ENCODE measurements at regions not wholly inside any gene's neighbourhood (a gene's known extent, or its start where the extent isn't known, plus 50 kb on each side); places are given as distances from the start of the nearest gene placed in this dataset.

GRCh38 chr11:96885912-96886311 lies 496.1 kb downstream of the JRKL start:
- H3K4me1 ChIP-seq (ENCODE audit: insufficient read depth), result no peaks in the 10 kb centered on the region
- H3F3A ChIP-seq (replicated peaks; ENCODE audit: low read depth), result no peaks in the 10 kb centered on the region
- H3K36me3 ChIP-seq (ENCODE audit: insufficient read depth), result no peaks in the 10 kb centered on the region
- H3K4me1 Mint-ChIP-seq, result no peaks in the 10 kb centered on the region
- no peaks in the 10 kb centered on the region for H3K36me3 Mint-ChIP-seq (ENCODE audit: low read depth)
- no peak overlapping the region for H3K4me3 ChIP-seq
- TF ChIP-seq REST (IDR thresholded peaks at IDR 0.05; ENCODE audit: unreplicated experiment) (no peak), ZNF462 (CRISPR knock-in tag; IDR thresholded peaks at IDR 0.05) (no peak), CREB1 (CRISPR knock-in tag; IDR thresholded peaks at IDR 0.05; ENCODE audit: low read depth) (no peak), EZH2 (IDR thresholded peaks at IDR 0.05; ENCODE audit: low read depth, unreplicated experiment) (no peak), STAT1 (IDR thresholded peaks at IDR 0.05; ENCODE audit: unreplicated experiment) (no peak), NANOG (IDR thresholded peaks at IDR 0.05; ENCODE audit: borderline replicate concordance) (no peak)
- TF ChIP-seq, protein P1, sequence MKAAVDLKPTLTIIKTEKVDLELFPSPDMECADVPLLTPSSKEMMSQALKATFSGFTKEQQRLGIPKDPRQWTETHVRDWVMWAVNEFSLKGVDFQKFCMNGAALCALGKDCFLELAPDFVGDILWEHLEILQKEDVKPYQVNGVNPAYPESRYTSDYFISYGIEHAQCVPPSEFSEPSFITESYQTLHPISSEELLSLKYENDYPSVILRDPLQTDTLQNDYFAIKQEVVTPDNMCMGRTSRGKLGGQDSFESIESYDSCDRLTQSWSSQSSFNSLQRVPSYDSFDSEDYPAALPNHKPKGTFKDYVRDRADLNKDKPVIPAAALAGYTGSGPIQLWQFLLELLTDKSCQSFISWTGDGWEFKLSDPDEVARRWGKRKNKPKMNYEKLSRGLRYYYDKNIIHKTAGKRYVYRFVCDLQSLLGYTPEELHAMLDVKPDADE (IDR thresholded peaks at IDR 0.05), result no peak
- TF ChIP-seq, protein P2, sequence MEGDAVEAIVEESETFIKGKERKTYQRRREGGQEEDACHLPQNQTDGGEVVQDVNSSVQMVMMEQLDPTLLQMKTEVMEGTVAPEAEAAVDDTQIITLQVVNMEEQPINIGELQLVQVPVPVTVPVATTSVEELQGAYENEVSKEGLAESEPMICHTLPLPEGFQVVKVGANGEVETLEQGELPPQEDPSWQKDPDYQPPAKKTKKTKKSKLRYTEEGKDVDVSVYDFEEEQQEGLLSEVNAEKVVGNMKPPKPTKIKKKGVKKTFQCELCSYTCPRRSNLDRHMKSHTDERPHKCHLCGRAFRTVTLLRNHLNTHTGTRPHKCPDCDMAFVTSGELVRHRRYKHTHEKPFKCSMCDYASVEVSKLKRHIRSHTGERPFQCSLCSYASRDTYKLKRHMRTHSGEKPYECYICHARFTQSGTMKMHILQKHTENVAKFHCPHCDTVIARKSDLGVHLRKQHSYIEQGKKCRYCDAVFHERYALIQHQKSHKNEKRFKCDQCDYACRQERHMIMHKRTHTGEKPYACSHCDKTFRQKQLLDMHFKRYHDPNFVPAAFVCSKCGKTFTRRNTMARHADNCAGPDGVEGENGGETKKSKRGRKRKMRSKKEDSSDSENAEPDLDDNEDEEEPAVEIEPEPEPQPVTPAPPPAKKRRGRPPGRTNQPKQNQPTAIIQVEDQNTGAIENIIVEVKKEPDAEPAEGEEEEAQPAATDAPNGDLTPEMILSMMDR (conservative IDR thresholded peaks at IDR 0.05; ENCODE audit: low read depth in 2 of 2), result no peak
- H3K27ac Mint-ChIP-seq, result no peak overlapping the region
- DNase-seq (ENCODE audit: low spot score) (no peak), ATAC-seq (no peak)
- H3K9me3 Mint-ChIP-seq, result no peaks in the 10 kb centered on the region
- H3K9me2 ChIP-seq (ENCODE audit: insufficient read depth), result no peaks in the 10 kb centered on the region
- no peaks in the 10 kb centered on the region for H3K79me2 ChIP-seq (replicated peaks; ENCODE audit: insufficient read depth)
- no peak overlapping the region for H3K27ac ChIP-seq (ENCODE audit: low read depth)
- no peaks in the 10 kb centered on the region for H4K20me1 ChIP-seq (replicated peaks; ENCODE audit: insufficient read depth)
- H3K27me3 ChIP-seq (ENCODE audit: insufficient read depth), result no peaks in the 10 kb centered on the region
- H3K27me3 Mint-ChIP-seq (ENCODE audit: insufficient read depth, low read depth, poor library complexity), result no peaks in the 10 kb centered on the region
- H2AFZ ChIP-seq, result no peak overlapping the region
- no peak overlapping the region for H3K4me2 ChIP-seq
- H3K4me3 Mint-ChIP-seq, result no peak overlapping the region

Data from GM23338 (cell line).